ENCODE measurements at regions not wholly inside any gene's neighbourhood (a gene's known extent, or its start where the extent isn't known, plus 50 kb on each side); places are given as distances from the start of the nearest gene placed in this dataset.

DNA sequence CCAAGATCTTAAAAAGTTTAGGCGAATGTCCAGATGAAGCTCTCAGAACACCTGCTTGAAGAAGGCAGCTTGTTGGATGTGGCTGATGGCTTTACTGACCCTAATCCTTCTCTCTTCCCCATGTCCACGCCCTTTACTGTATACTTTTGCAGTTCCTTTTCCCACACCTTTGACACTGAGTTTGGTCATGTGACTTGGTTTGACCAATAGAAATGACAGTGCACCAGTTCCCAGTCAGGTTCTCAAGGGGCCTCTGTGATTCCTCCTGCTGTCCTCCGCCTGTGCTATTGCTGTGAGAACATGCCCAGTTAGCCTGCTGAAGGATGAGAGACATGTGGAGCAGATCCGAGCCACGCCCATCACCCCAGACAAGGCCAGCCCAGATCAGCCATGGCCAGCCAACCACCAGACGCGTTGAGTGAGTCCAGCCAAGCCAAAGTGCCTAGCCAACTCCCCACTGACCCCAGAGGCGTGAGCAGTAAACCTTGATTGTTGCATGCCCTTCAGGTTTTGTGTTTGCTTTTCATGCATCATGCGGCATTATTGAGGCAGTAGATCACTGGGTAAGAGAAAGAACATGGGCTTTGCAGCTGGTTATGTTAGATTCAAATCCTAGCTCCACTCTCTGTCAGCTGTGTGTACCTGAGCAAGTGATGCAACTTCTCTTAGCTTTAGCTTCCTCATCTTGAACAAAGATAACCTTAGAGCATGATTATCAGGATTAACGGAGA lies 258.0 kb upstream of the SIX2 start:
- DNase-seq: no peak
- Histone ChIP-seq H3K9me3 (replicated peaks) (no peaks in the 10 kb centered on the region), H3K4me3 (no peak overlapping the region), H3K27me3 (ENCODE audit: low read depth) (peaks cover 55% of the 10 kb centered on the region), H3K27ac (replicated peaks) (no peak overlapping the region), H3K4me1 (no peaks in the 10 kb centered on the region), H3K36me3 (no peaks in the 10 kb centered on the region)
- TF ChIP-seq, protein P1, sequence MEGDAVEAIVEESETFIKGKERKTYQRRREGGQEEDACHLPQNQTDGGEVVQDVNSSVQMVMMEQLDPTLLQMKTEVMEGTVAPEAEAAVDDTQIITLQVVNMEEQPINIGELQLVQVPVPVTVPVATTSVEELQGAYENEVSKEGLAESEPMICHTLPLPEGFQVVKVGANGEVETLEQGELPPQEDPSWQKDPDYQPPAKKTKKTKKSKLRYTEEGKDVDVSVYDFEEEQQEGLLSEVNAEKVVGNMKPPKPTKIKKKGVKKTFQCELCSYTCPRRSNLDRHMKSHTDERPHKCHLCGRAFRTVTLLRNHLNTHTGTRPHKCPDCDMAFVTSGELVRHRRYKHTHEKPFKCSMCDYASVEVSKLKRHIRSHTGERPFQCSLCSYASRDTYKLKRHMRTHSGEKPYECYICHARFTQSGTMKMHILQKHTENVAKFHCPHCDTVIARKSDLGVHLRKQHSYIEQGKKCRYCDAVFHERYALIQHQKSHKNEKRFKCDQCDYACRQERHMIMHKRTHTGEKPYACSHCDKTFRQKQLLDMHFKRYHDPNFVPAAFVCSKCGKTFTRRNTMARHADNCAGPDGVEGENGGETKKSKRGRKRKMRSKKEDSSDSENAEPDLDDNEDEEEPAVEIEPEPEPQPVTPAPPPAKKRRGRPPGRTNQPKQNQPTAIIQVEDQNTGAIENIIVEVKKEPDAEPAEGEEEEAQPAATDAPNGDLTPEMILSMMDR (IDR thresholded peaks at IDR 0.05; ENCODE audit: borderline replicate concordance): no peak
- intact Hi-C loops (cut with micrococcal nuclease): no loop called here

DNA sequence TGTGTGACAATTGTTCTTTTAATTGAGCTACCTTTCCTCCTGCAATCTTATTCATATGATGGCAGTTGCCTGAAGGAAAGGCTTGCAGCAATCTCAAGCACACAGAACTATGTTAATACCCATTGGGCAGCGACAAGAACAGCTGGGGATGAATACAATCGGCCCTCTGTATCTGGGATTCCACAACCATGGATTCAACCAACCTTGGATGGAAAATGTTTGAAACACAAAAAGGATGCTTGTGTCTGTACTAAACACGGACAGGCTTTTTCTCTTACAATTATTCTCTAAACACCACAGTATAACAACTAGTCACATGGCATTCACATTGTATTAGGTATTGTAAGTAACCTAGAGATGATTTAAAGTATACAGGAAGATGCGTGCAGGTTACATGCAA lies 256.1 kb upstream of the SIX2 start:
- H3K36me3 ChIP-seq: no peaks in the 10 kb centered on the region
- no peaks in the 10 kb centered on the region for H3K9me3 ChIP-seq (replicated peaks)
- DNase-seq: no peak
- intact Hi-C loops (cut with micrococcal nuclease): no loop called here
- H3K27ac ChIP-seq (replicated peaks): no peak overlapping the region
- no peak overlapping the region for H3K4me3 ChIP-seq
- H3K4me1 ChIP-seq: no peaks in the 10 kb centered on the region
- H3K27me3 ChIP-seq (ENCODE audit: low read depth): peaks cover 50% of the 10 kb centered on the region
- TF ChIP-seq, protein P1 (IDR thresholded peaks at IDR 0.05; ENCODE audit: borderline replicate concordance): no peak

DNA sequence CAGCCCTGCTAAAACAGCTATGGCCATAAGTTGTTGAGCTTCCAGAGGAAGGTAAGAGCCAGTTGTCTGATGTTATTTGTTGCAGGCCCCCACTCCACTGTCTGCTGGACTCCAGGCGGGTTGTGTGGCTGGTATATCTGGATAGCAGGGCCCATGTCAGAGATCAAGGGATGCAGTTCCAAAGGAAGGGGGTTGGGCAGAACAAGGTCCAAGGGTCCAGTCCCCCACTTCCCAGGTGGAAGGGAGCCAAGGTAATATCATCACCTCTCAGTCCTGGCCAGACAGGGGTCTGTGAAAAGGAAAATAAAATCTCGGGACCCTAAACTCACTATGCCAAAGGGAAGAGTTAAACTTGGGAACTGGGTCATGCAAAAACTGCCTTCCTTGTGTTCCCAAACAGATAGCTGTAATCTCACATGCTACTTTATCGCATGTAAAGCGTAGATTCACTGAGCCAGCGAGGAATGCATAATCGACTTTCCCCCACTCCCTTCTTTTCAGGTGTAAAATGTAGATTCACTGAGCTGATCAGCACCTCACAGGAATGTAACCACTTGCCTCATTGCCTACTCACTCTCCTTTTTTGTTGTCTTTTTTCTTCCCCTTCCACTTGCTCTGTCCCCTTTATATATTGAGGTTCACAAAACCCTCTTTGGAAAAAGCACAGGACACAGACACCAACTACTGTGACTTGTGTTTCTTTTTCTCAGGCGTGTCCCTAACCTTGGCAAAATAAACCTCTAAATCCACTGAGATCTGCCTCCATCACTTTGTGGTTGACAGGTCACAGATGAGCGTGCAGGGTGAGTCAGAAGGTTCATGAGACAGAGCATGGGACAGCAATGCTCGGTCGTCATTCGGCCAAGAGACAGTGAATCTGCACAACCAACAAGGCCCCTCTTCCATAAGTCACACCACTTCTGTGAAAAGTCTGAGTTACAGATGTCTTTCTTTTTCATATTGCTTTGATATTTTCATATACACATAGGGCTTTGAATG lies 255.3 kb upstream of the SIX2 start:
- TF ChIP-seq, protein P1 (IDR thresholded peaks at IDR 0.05; ENCODE audit: borderline replicate concordance): no peak
- H3K4me3 ChIP-seq: no peak overlapping the region

DNA sequence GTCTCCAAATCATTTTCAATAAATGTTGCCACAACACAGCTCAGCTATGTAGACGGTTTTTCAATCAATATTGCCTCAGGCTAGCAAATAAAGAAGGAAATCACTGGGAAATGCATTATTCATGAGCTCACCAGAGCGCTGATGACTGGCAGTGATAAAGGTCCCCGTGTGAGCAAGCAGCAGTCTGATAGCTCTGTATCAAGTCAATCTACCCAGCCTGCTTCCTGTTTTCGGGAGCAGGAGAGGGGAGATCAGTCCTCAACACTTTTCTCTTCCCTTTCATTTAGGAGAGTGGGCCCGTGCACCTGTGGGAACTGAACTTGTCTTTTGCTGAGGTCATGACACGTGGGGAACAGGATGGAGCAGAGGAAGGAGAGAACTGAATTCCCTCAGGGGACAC lies 253.9 kb upstream of the SIX2 start:
- intact Hi-C loops (cut with micrococcal nuclease): no loop called here
- H3K9me3 ChIP-seq (replicated peaks): no peaks in the 10 kb centered on the region
- TF ChIP-seq, protein P1 (IDR thresholded peaks at IDR 0.05; ENCODE audit: borderline replicate concordance): no peak
- peaks cover 20% of the 10 kb centered on the region for H3K4me1 ChIP-seq
- no peak for DNase-seq
- no peak overlapping the region for H3K27ac ChIP-seq (replicated peaks)
- peaks cover 29% of the 10 kb centered on the region for H3K27me3 ChIP-seq (ENCODE audit: low read depth)
- H3K4me3 ChIP-seq: no peak overlapping the region
- H3K36me3 ChIP-seq: no peaks in the 10 kb centered on the region

More for the DNA sequence above, 255.3 kb upstream of the SIX2 start:
- DNase-seq: no peak
- intact Hi-C loops (cut with micrococcal nuclease): no loop called here
- Histone ChIP-seq H3K36me3 (no peaks in the 10 kb centered on the region), H3K9me3 (replicated peaks) (no peaks in the 10 kb centered on the region), H3K27ac (replicated peaks) (no peak overlapping the region), H3K4me1 (peaks cover 8% of the 10 kb centered on the region), H3K27me3 (ENCODE audit: low read depth) (peaks cover 42% of the 10 kb centered on the region)

DNA sequence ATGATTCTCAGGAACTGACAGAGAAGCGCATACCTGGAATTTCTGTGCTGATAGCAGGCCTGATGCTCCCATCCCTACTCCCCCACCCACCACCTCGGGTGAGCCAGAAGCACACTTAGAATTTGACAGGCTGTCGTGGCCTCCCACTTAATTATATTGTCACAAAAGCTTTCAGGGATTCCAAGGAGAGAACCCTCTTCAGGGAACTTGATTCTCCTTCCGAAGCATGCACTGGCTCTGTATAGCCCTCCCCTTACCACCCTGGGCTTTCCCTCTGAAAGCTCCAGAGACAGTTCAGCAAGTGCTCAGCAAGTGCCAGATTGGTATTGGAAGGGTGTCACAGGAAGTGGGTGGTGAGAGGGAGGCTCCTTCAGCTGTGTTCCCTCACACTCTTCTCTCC lies 252.5 kb upstream of the SIX2 start:
- intact Hi-C loops (cut with micrococcal nuclease): no loop called here

More for the DNA sequence above, 252.5 kb upstream of the SIX2 start:
- peaks cover 20% of the 10 kb centered on the region for H3K4me1 ChIP-seq
- H3K27me3 ChIP-seq (ENCODE audit: low read depth): peaks cover 28% of the 10 kb centered on the region
- DNase-seq: no peak
- TF ChIP-seq, protein P1 (IDR thresholded peaks at IDR 0.05; ENCODE audit: borderline replicate concordance): no peak
- H3K9me3 ChIP-seq (replicated peaks): no peaks in the 10 kb centered on the region
- no peak overlapping the region for H3K4me3 ChIP-seq
- H3K27ac ChIP-seq (replicated peaks): no peak overlapping the region
- H3K36me3 ChIP-seq: no peaks in the 10 kb centered on the region
